ENCODE measurements at regions not wholly inside any gene's neighbourhood (a gene's known extent, or its start where the extent isn't known, plus 50 kb on each side); places are given as distances from the start of the nearest gene placed in this dataset.
"Not testable (repeated sequence)": the region's sequence is repeated elsewhere in the genome, so short reads cannot be mapped to it uniquely, and the experiment has no call there.

- peaks cover 2% of the 10 kb centered on the region for H3K9me3 Mint-ChIP-seq
- no peaks in the 10 kb centered on the region for H3K4me1 Mint-ChIP-seq
- H3K4me3 Mint-ChIP-seq, result no peak overlapping the region
Measured at GRCh38 chr9:106761493-106761892, 101.5 kb upstream of the ZNF462 start.

DNA sequence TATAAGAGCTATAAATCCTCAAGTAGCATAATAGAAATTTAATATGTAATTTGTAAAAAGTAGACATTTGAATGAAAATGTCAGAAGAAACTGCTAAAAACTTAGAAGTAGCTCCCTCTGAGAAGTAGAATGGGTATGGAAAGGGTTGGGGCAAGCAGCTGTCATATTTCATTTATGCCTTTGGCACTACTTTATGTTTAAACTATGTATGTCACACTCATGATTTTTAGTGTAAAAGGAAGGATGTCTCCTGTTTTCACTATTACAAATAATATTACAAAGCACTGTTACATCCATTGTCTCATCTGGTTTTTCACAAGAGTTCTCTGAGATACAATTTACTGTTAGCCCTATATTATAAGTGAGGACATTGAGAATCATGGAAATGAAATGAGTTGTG lies 96.3 kb upstream of the ZNF462 start:
- no peaks in the 10 kb centered on the region for H3K4me1 Mint-ChIP-seq
- H3K36me3 Mint-ChIP-seq, result no peaks in the 10 kb centered on the region
- no peak for DNase-seq
- H3K27me3 Mint-ChIP-seq, result no peaks in the 10 kb centered on the region
- H3K4me3 Mint-ChIP-seq, result no peak overlapping the region
- H3K9me3 Mint-ChIP-seq, result peaks cover 2% of the 10 kb centered on the region
- H3K27ac Mint-ChIP-seq, result no peak overlapping the region

More at GRCh38 chr9:106761493-106761892, 101.5 kb upstream of the ZNF462 start:
- Mint-ChIP-seq H3K27me3 (no peaks in the 10 kb centered on the region), H3K27ac (no peak overlapping the region), H3K36me3 (no peaks in the 10 kb centered on the region)
- no peak for DNase-seq

- no peaks in the 10 kb centered on the region for H3K4me1 Mint-ChIP-seq
- H3K9me3 Mint-ChIP-seq, result no peaks in the 10 kb centered on the region
- H3K27me3 Mint-ChIP-seq, result no peaks in the 10 kb centered on the region
- no peak for DNase-seq
- no peaks in the 10 kb centered on the region for H3K36me3 Mint-ChIP-seq
- H3K27ac Mint-ChIP-seq, result no peak overlapping the region
- no peak overlapping the region for H3K4me3 Mint-ChIP-seq
Measured at GRCh38 chr9:106769331-106769730, 93.6 kb upstream of the ZNF462 start.

DNA sequence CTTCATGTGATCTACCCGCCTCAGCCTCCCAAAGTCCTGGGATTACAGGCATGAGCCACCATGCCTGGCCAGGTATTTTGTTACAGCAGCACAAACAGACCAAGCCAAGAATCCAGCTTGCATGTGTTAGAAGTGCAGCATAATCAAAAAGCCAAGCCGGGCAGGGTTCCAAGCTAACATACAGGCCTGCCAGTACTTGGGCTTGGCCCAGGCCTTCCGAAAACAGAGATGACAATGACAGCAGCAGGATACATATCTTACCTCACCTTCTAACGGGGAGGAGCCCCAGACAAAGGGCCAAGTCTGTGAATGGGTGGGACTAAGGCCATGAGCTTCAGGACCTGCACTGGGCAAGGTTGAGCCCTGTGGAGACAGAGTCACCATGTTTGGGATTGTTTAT lies 91.4 kb upstream of the ZNF462 start:
- Mint-ChIP-seq H3K4me1 (no peaks in the 10 kb centered on the region), H3K36me3 (no peaks in the 10 kb centered on the region), H3K9me3 (no peaks in the 10 kb centered on the region), H3K4me3 (no peak overlapping the region), H3K27me3 (no peaks in the 10 kb centered on the region), H3K27ac (no peak overlapping the region)
- no peak for DNase-seq

- H3K27ac Mint-ChIP-seq, result no peak overlapping the region
- no peaks in the 10 kb centered on the region for H3K9me3 Mint-ChIP-seq
- no peaks in the 10 kb centered on the region for H3K27me3 Mint-ChIP-seq
- H3K4me3 Mint-ChIP-seq, result no peak overlapping the region
- no peak for DNase-seq
- H3K36me3 Mint-ChIP-seq, result no peaks in the 10 kb centered on the region
- no peaks in the 10 kb centered on the region for H3K4me1 Mint-ChIP-seq
Measured at GRCh38 chr9:106772523-106773290, 90.3 kb upstream of the ZNF462 start.

DNA sequence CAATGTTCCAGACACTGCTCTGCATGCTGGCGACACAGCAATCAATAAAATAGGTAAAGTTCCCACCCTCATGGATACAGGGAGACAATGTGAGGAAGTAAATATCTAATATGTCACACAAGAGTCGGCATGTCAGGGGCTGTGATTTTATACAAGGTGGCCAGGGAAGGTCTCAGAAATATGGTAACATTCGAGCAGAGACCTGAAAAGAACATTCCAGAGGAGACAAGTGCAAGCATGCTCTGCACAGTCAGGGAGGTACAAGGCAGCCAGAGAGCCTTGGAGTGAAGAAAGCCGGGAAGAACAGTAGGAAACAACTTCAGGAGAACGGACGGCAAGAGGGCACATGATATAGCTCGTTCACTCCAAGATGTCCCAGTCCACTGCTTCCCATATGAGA lies 89.2 kb upstream of the ZNF462 start:
- H3K27me3 Mint-ChIP-seq, result no peaks in the 10 kb centered on the region

DNA sequence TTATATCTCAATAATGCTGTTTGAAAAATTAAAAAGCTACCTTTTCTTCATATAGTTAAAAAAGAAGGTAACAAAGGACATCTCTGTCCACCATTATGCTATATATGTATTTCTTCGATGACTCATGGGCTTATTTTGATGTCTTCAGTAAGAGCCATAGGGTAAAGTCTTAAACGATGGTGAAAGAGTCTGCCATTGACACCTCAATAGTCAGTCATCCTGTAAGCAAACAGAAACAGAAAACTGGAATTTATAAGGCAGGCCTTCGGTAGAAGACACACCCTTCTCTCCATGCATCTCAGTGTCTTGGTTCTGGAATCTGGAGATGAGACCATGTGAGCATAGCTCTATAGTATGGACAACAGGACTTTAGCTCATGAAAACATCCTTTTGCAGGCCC lies 87.0 kb upstream of the ZNF462 start:
- H3K4me1 Mint-ChIP-seq, result no peaks in the 10 kb centered on the region
- no peak overlapping the region for H3K27ac Mint-ChIP-seq
- H3K27me3 Mint-ChIP-seq, result no peaks in the 10 kb centered on the region
- H3K9me3 Mint-ChIP-seq, result no peaks in the 10 kb centered on the region
- H3K4me3 Mint-ChIP-seq, result no peak overlapping the region
- H3K36me3 Mint-ChIP-seq, result no peaks in the 10 kb centered on the region
- DNase-seq, result no peak

More for the DNA sequence above, 89.2 kb upstream of the ZNF462 start:
- Mint-ChIP-seq H3K4me1 (no peaks in the 10 kb centered on the region), H3K36me3 (no peaks in the 10 kb centered on the region), H3K27ac (no peak overlapping the region), H3K4me3 (no peak overlapping the region), H3K9me3 (no peaks in the 10 kb centered on the region)
- DNase-seq, result no peak

- H3K9me3 Mint-ChIP-seq, result no peaks in the 10 kb centered on the region
- H3K4me3 Mint-ChIP-seq, result no peak overlapping the region
- DNase-seq, result no peak
- no peaks in the 10 kb centered on the region for H3K4me1 Mint-ChIP-seq
- H3K27me3 Mint-ChIP-seq, result no peaks in the 10 kb centered on the region
- H3K27ac Mint-ChIP-seq, result no peak overlapping the region
- no peaks in the 10 kb centered on the region for H3K36me3 Mint-ChIP-seq
Measured at GRCh38 chr9:106779796-106780195, 83.2 kb upstream of the ZNF462 start.

- Mint-ChIP-seq H3K9me3 (no peaks in the 10 kb centered on the region), H3K27ac (no peak overlapping the region), H3K27me3 (no peaks in the 10 kb centered on the region), H3K36me3 (no peaks in the 10 kb centered on the region), H3K4me3 (no peak overlapping the region), H3K4me1 (no peaks in the 10 kb centered on the region)
- DNase-seq, result no peak
Measured at GRCh38 chr9:106783121-106783520, 79.8 kb upstream of the ZNF462 start.

- H3K27ac Mint-ChIP-seq, result no peak overlapping the region
- H3K4me3 Mint-ChIP-seq, result no peak overlapping the region
- no peaks in the 10 kb centered on the region for H3K36me3 Mint-ChIP-seq
- DNase-seq, result no peak
- H3K9me3 Mint-ChIP-seq, result no peaks in the 10 kb centered on the region
- no peaks in the 10 kb centered on the region for H3K27me3 Mint-ChIP-seq
- H3K4me1 Mint-ChIP-seq, result no peaks in the 10 kb centered on the region
Measured at GRCh38 chr9:106784076-106784475, 78.9 kb upstream of the ZNF462 start.

GRCh38 chr9:106785200-106785599 lies 77.8 kb upstream of the ZNF462 start:
- no peak for DNase-seq
- Mint-ChIP-seq H3K27ac (no peak overlapping the region), H3K36me3 (no peaks in the 10 kb centered on the region), H3K27me3 (no peaks in the 10 kb centered on the region), H3K9me3 (no peaks in the 10 kb centered on the region), H3K4me1 (no peaks in the 10 kb centered on the region), H3K4me3 (no peak overlapping the region)

GRCh38 chr9:106788021-106788420 lies 74.9 kb upstream of the ZNF462 start:
- not testable (repeated sequence) for DNase-seq, H3K27ac Mint-ChIP-seq, H3K4me3 Mint-ChIP-seq, H3K4me1 Mint-ChIP-seq, H3K27me3 Mint-ChIP-seq, H3K9me3 Mint-ChIP-seq, H3K36me3 Mint-ChIP-seq

DNA sequence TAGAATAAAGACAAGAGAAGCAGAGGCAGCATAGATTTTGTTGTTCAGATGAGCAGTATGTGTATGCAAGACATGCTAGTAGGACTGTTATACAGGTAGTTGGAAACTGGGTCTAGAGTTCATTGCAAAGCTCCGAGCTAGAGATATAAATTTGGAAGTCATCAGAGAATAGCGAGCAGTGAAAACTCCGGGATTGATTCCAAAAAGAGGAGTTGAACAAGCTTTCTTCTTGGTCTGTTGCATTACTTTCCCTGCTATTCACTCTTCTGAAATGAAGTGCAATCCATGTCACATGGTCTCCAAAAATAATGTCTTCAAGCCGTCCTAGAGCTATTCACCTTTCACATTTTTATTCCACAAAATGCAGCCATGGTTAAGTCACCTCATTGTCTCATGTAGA lies 67.9 kb upstream of the ZNF462 start:
- no peaks in the 10 kb centered on the region for H3K9me3 Mint-ChIP-seq
- no peak for DNase-seq
- H3K27me3 Mint-ChIP-seq, result no peaks in the 10 kb centered on the region
- H3K4me3 Mint-ChIP-seq, result no peak overlapping the region
- no peaks in the 10 kb centered on the region for H3K4me1 Mint-ChIP-seq
- H3K27ac Mint-ChIP-seq, result no peak overlapping the region
- no peaks in the 10 kb centered on the region for H3K36me3 Mint-ChIP-seq

GRCh38 chr9:106796771-106797170 lies 66.2 kb upstream of the ZNF462 start:
- no peak overlapping the region for H3K27ac Mint-ChIP-seq
- no peak for DNase-seq
- H3K36me3 Mint-ChIP-seq, result no peaks in the 10 kb centered on the region
- no peak overlapping the region for H3K4me3 Mint-ChIP-seq
- no peaks in the 10 kb centered on the region for H3K27me3 Mint-ChIP-seq
- H3K4me1 Mint-ChIP-seq, result no peaks in the 10 kb centered on the region
- H3K9me3 Mint-ChIP-seq, result no peaks in the 10 kb centered on the region

GRCh38 chr9:106797299-106797698 lies 65.7 kb upstream of the ZNF462 start:
- H3K4me1 Mint-ChIP-seq, result no peaks in the 10 kb centered on the region
- no peaks in the 10 kb centered on the region for H3K36me3 Mint-ChIP-seq
- no peak overlapping the region for H3K4me3 Mint-ChIP-seq
- no peaks in the 10 kb centered on the region for H3K27me3 Mint-ChIP-seq
- no peaks in the 10 kb centered on the region for H3K9me3 Mint-ChIP-seq
- no peak overlapping the region for H3K27ac Mint-ChIP-seq
- DNase-seq, result no peak

- Mint-ChIP-seq H3K4me3 (no peak overlapping the region), H3K27me3 (no peaks in the 10 kb centered on the region), H3K36me3 (no peaks in the 10 kb centered on the region), H3K9me3 (no peaks in the 10 kb centered on the region), H3K4me1 (no peaks in the 10 kb centered on the region), H3K27ac (no peak overlapping the region)
- DNase-seq, result no peak
Measured at GRCh38 chr9:106798016-106798799, 64.8 kb upstream of the ZNF462 start.
